ENCODE measurements at regions not wholly inside any gene's neighbourhood (a gene's known extent, or its start where the extent isn't known, plus 50 kb on each side); places are given as distances from the start of the nearest gene placed in this dataset.

GRCh38 chr20:48527771-48528170 lies 300.0 kb downstream of the PREX1 start:
- TF ChIP-seq ATF3 (CRISPR knock-in tag; conservative IDR thresholded peaks at IDR 0.05) (no peak), ATF2 (CRISPR knock-in tag; IDR thresholded peaks at IDR 0.05; ENCODE audit: borderline replicate concordance, low read depth) (no peak), CTCF (IDR thresholded peaks at IDR 0.05) (no peak), GABPB1 (CRISPR knock-in tag; IDR thresholded peaks at IDR 0.05) (no peak), ATF1 (CRISPR knock-in tag; IDR thresholded peaks at IDR 0.05) (no peak), NR2C2 (CRISPR knock-in tag; IDR thresholded peaks at IDR 0.05) (no peak), USF2 (CRISPR knock-in tag; IDR thresholded peaks at IDR 0.05) (no peak), IRF2 (CRISPR knock-in tag; IDR thresholded peaks at IDR 0.05; ENCODE audit: borderline replicate concordance, low read depth) (no peak), NFE2L1 (CRISPR knock-in tag; IDR thresholded peaks at IDR 0.05) (no peak)
- TF ChIP-seq, protein P1, sequence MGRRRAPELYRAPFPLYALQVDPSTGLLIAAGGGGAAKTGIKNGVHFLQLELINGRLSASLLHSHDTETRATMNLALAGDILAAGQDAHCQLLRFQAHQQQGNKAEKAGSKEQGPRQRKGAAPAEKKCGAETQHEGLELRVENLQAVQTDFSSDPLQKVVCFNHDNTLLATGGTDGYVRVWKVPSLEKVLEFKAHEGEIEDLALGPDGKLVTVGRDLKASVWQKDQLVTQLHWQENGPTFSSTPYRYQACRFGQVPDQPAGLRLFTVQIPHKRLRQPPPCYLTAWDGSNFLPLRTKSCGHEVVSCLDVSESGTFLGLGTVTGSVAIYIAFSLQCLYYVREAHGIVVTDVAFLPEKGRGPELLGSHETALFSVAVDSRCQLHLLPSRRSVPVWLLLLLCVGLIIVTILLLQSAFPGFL (CRISPR knock-in tag; IDR thresholded peaks at IDR 0.05; ENCODE audit: borderline replicate concordance) = no peak
- TF ChIP-seq, protein P2, sequence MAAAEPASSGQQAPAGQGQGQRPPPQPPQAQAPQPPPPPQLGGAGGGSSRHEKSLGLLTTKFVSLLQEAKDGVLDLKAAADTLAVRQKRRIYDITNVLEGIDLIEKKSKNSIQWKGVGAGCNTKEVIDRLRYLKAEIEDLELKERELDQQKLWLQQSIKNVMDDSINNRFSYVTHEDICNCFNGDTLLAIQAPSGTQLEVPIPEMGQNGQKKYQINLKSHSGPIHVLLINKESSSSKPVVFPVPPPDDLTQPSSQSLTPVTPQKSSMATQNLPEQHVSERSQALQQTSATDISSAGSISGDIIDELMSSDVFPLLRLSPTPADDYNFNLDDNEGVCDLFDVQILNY (CRISPR knock-in tag; IDR thresholded peaks at IDR 0.05) = no peak
